Mammary epithelial cell (primary cell): ENCODE measurements at regions not wholly inside any gene's neighbourhood (a gene's known extent, or its start where the extent isn't known, plus 50 kb on each side); places are given as distances from the start of the nearest gene placed in this dataset.

Experiments used
- CTCF ChIP-seq, 2 donors: IDR thresholded peaks in 1 of 2; conservative IDR thresholded peaks in 1 of 2; 2 replicates each; pipeline ENCODE4 v1.5.1; 2011 to 2012; ENCODE audit warnings: inconsistent platforms in 2 of 2, low read length in 2 of 2, mild to moderate bottlenecking in 2 of 2, control low read depth in 1 of 2, low read depth in 1 of 2; ENCODE audit not compliant: insufficient read depth in 1 of 2; ENCODE audit errors: extremely low read depth in 1 of 2
- EZH2 ChIP-seq: IDR thresholded peaks from 2 replicates; pipeline ENCODE4 v1.6.1; 2012; ENCODE audit warnings: low read length, inconsistent platforms, borderline replicate concordance

- TF ChIP-seq CTCF (conservative IDR thresholded peaks at IDR 0.05 in 1 of 2, IDR thresholded peaks at IDR 0.05 in 1 of 2; ENCODE audit: extremely low read depth in 1 of 2, insufficient read depth in 1 of 2, low read depth in 1 of 2, low read length in 2 of 2) (no peak), EZH2 (no peak)
These were observed 454.8 kb downstream of the SHQ1 start for GRCh38 chr3:72393455-72393854.
